A549 (cell line): ENCODE measurements at regions not wholly inside any gene's neighbourhood (a gene's known extent, or its start where the extent isn't known, plus 50 kb on each side); places are given as distances from the start of the nearest gene placed in this dataset.
A peak's percentile ranks its signal among the peaks of the same experiment; 100 is the strongest.

Experiments
- ATAC-seq, 2 experiments: fragments of 200-7000 bp in 1 of 2; fragments of >200 bp in 1 of 2; cut with Nextera tagmentation in 1 of 2; cut with Tn5 transposase in 1 of 2; 3 replicates each; pipeline versions ENCODE4 v1.8.0 to v1.9.1; 2018 to 2020; ENCODE audit warnings: mild to moderate bottlenecking in 1 of 2, moderate library complexity in 1 of 2
- CTCF ChIA-PET: fragments of 300-600 bp; sonication (Branson Sonifier 250); formaldehyde crosslinking; extraction: SDS; loops from one replicate; lab custom pipeline; 2021; ENCODE audit warnings: antibody characterized with exemption, inconsistent platforms; lab: Yijun Ruan, JAX
- POLR2A ChIA-PET: fragments of 350-600 bp; formaldehyde crosslinking; extraction: SDS; loops from one replicate; lab custom pipeline; 2021; ENCODE audit warnings: antibody characterized with exemption, inconsistent platforms; lab: Yijun Ruan, JAX
- DNase-seq, 2 experiments: peaks; one replicate each; pipeline versions ENCODE4 v3.0.0 to v3.0.0-alpha.2; 2011 to 2016; ENCODE audit warnings: low read depth in 1 of 2, low spot score in 1 of 2
- FAIRE-seq: peaks from 2 replicates; lab custom pipeline; 2011; peaks lifted over from hg19 to GRCh38; lab: Jason Lieb, UNC
- H3K27ac ChIP-seq, 2 experiments: fragments of >200 bp; sonication (Bioruptor Twin); formaldehyde crosslinking; 3 replicates each; pipeline ENCODE4 v1.5.1; 2016 to 2017
- H3K4me1 ChIP-seq: fragments of >200 bp; sonication (Bioruptor Twin); formaldehyde crosslinking; 3 replicates; pipeline ENCODE4 v1.6.1; 2016
- H3K4me2 ChIP-seq: fragments of >200 bp; sonication (Bioruptor Twin); formaldehyde crosslinking; 3 replicates; pipeline ENCODE4 v1.6.1; 2016
- H3K4me3 ChIP-seq: fragments of >200 bp; sonication (Bioruptor Twin); formaldehyde crosslinking; 3 replicates; pipeline ENCODE4 v1.5.1; 2016
- H3K9me3 ChIP-seq: fragments of >200 bp; sonication (Bioruptor Twin); formaldehyde crosslinking; 3 replicates; pipeline ENCODE4 v1.6.1; 2016
- CEBPB ChIP-seq, 2 experiments: fragments of >200 bp in 1 of 2; sonication (Bioruptor Twin) in 1 of 2; formaldehyde crosslinking in 1 of 2; IDR thresholded peaks; 2 replicates each; pipeline ENCODE4 v1.6.1; 2012 to 2016
- CHD4 ChIP-seq: fragments of 200-600 bp; sonication (generic); IDR thresholded peaks from 2 replicates; pipeline ENCODE4 v1.6.1; 2016; ENCODE audit warnings: antibody characterized with exemption, mild to moderate bottlenecking, borderline replicate concordance
- EHMT2 ChIP-seq: fragments of 200-600 bp; sonication (generic); IDR thresholded peaks from 2 replicates; pipeline ENCODE4 v1.6.1; 2016; ENCODE audit warnings: antibody characterized with exemption, low read depth, mild to moderate bottlenecking, moderate library complexity
- FOSL2 ChIP-seq, 2 experiments: fragments of 450-650 bp in 1 of 2; fragments of >200 bp in 1 of 2; sonication (Bioruptor Twin) in 1 of 2; formaldehyde crosslinking; IDR thresholded peaks; 2 replicates each; pipeline versions ENCODE4 v1.5.0 to v1.6.1; 2016 to 2020; ENCODE audit warnings: mild to moderate bottlenecking in 1 of 2, moderate library complexity in 1 of 2
- FOXS1 ChIP-seq: fragments of 250-450 bp; sonication (Bioruptor Pico); IDR thresholded peaks from 2 replicates; pipeline ENCODE4 v1.5.0; 2020; ENCODE audit warnings: mild to moderate bottlenecking, moderate library complexity
- GATA3 ChIP-seq: IDR thresholded peaks from 2 replicates; pipeline ENCODE4 v1.6.1; 2012; ENCODE audit warnings: borderline replicate concordance
- HEYL ChIP-seq: fragments of 250-450 bp; sonication (Bioruptor Pico); IDR thresholded peaks from 2 replicates; pipeline ENCODE4 v1.8.0; 2021; ENCODE audit warnings: mild to moderate bottlenecking, moderate library complexity
- HOXA7 ChIP-seq: fragments of 250-450 bp; sonication (Bioruptor Pico); IDR thresholded peaks from 2 replicates; pipeline ENCODE4 v1.5.0; 2020; ENCODE audit warnings: mild to moderate bottlenecking, moderate library complexity
- JUNB ChIP-seq: fragments of >200 bp; sonication (Bioruptor Twin); formaldehyde crosslinking; IDR thresholded peaks from 2 replicates; pipeline ENCODE4 v1.6.1; 2016
- MAZ ChIP-seq: fragments of 150-350 bp; IDR thresholded peaks from 2 replicates; pipeline ENCODE4 v1.6.1; 2014; ENCODE audit warnings: antibody characterized with exemption, low read depth, low read length, borderline replicate concordance
- NFE2L2 ChIP-seq: fragments of 150-350 bp; conservative IDR thresholded peaks from 2 replicates; pipeline ENCODE4 v1.6.1; 2014; ENCODE audit warnings: low read length
- NPAS2 ChIP-seq: fragments of 250-450 bp; sonication (Bioruptor Pico); IDR thresholded peaks from 2 replicates; pipeline ENCODE4 v1.8.0; 2022; ENCODE audit warnings: mild to moderate bottlenecking, moderate library complexity, borderline replicate concordance
- PHF8 ChIP-seq: fragments of 200-600 bp; sonication (generic); IDR thresholded peaks from 2 replicates; pipeline ENCODE4 v1.6.1; 2016; ENCODE audit warnings: low read depth, mild to moderate bottlenecking, antibody characterized with exemption, moderate library complexity, borderline replicate concordance
- POLR2A ChIP-seq: IDR thresholded peaks from 2 replicates; pipeline ENCODE4 v1.6.1; 2012; ENCODE audit warnings: mild to moderate bottlenecking, low read length
- RAD21 ChIP-seq, 2 experiments: fragments of >200 bp in 1 of 2; sonication (Bioruptor Twin) in 1 of 2; formaldehyde crosslinking in 1 of 2; IDR thresholded peaks in 1 of 2; conservative IDR thresholded peaks in 1 of 2; 2 replicates in 1 of 2; 3 replicates in 1 of 2; pipeline ENCODE4 v1.6.1; 2012 to 2018; ENCODE audit warnings: inconsistent platforms in 1 of 2
- RARB ChIP-seq: fragments of 250-450 bp; sonication (Bioruptor Pico); IDR thresholded peaks from 2 replicates; pipeline ENCODE4 v1.8.0; 2021; ENCODE audit warnings: mild to moderate bottlenecking, moderate library complexity
- RCOR1 ChIP-seq: fragments of 150-350 bp; IDR thresholded peaks from 2 replicates; pipeline ENCODE4 v1.6.1; 2014; ENCODE audit warnings: antibody characterized with exemption, low read length, low read depth
- SMC3 ChIP-seq: fragments of >200 bp; sonication (Bioruptor Twin); formaldehyde crosslinking; IDR thresholded peaks from 3 replicates; pipeline ENCODE4 v1.6.1; 2018; ENCODE audit warnings: inconsistent platforms
- ZC3H11A ChIP-seq: fragments of 450-650 bp; IDR thresholded peaks from 2 replicates; pipeline ENCODE4 v1.6.1; 2014; ENCODE audit warnings: antibody characterized with exemption, mild to moderate bottlenecking
- WGBS: methylation state at CpG from one replicate; pipeline ENCODE4 v1.1.6; 2017; ENCODE audit errors: missing lambda C conversion rate; 5-methylcytosine and 5-hydroxymethylcytosine counted together
- TF ChIP-seq, protein P1 (sequence below): fragments of >200 bp; sonication (Bioruptor Twin); formaldehyde crosslinking; IDR thresholded peaks from 3 replicates; pipeline ENCODE4 v1.5.1; 2016
- TF ChIP-seq, protein P2 (sequence below): fragments of 250-450 bp; sonication (Bioruptor Pico); IDR thresholded peaks from 2 replicates; pipeline ENCODE4 v1.5.0; 2020; ENCODE audit warnings: low read depth, mild to moderate bottlenecking, moderate library complexity

DNA sequence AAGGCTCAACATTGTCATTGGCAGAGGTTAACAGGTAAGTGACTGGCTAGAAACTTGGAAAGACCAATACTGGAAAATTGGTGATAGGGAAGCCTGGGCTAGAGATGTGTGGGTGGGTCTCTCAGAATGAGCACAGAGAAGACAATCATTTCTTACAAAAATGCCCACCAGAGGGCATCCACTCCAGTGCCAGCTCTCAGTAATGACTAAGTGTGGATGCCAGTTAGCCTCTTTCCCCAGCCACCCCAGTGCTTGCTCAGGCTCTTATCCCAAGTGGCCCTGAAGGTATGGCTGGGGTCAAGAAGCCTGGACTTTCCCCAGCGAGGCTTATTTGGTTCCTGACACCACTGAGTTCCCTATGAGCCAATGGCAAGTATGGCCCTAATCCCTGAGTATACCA lies 115.9 kb upstream of the ST8SIA2 start:
- Histone ChIP-seq H3K4me2 (no peak overlapping the region), H3K4me3 (no peak overlapping the region), H3K27ac (no peak overlapping the region), H3K4me1 (no peaks in the 10 kb centered on the region), H3K9me3 (no peaks in the 10 kb centered on the region)
- DNase-seq, result peak; percentile 42 to 48
- POLR2A ChIA-PET, result no interaction called here
- FAIRE-seq, result no peak
- peak; percentile 93 to 98 for ATAC-seq
- no peak for TF ChIP-seq CEBPB (IDR thresholded peaks at IDR 0.05)
- TF ChIP-seq FOXS1, result no peak
- no peak for TF ChIP-seq FOSL2 (IDR thresholded peaks at IDR 0.05)
- TF ChIP-seq FOSL2 (CRISPR knock-in tag; IDR thresholded peaks at IDR 0.05), result no peak
- no peak for TF ChIP-seq RCOR1
- TF ChIP-seq PHF8, result no peak
- TF ChIP-seq, protein P1, sequence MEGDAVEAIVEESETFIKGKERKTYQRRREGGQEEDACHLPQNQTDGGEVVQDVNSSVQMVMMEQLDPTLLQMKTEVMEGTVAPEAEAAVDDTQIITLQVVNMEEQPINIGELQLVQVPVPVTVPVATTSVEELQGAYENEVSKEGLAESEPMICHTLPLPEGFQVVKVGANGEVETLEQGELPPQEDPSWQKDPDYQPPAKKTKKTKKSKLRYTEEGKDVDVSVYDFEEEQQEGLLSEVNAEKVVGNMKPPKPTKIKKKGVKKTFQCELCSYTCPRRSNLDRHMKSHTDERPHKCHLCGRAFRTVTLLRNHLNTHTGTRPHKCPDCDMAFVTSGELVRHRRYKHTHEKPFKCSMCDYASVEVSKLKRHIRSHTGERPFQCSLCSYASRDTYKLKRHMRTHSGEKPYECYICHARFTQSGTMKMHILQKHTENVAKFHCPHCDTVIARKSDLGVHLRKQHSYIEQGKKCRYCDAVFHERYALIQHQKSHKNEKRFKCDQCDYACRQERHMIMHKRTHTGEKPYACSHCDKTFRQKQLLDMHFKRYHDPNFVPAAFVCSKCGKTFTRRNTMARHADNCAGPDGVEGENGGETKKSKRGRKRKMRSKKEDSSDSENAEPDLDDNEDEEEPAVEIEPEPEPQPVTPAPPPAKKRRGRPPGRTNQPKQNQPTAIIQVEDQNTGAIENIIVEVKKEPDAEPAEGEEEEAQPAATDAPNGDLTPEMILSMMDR, result peak; percentile 50
- TF ChIP-seq HOXA7 (CRISPR knock-in tag), result no peak
- peak; percentile 55 to 56 for TF ChIP-seq RAD21 (conservative IDR thresholded peaks at IDR 0.05 in 1 of 2, IDR thresholded peaks at IDR 0.05 in 1 of 2)
- TF ChIP-seq GATA3, result no peak
- TF ChIP-seq CHD4, result no peak
- peak; percentile 69 for TF ChIP-seq SMC3
- WGBS, result 4% methylated on average over 1 of the region's 1 CpG
- CTCF ChIA-PET, result interaction anchor here (0.6 to 6.6 kb wide), 10 partner anchors 10 to 1242 kb away, joined by 3 to 44 read pairs (median 3); no protein-coding TSS in a partner anchor

GRCh38 chr15:92283813-92284212 lies 109.9 kb upstream of the ST8SIA2 start:
- 1% methylated on average over 2 of the region's 2 CpGs for WGBS
- H3K4me2 ChIP-seq, result no peak overlapping the region
- TF ChIP-seq RAD21 (conservative IDR thresholded peaks at IDR 0.05 in 1 of 2, IDR thresholded peaks at IDR 0.05 in 1 of 2) (no peak), RARB (no peak), NFE2L2 (no peak), EHMT2 (no peak), POLR2A (no peak)
- TF ChIP-seq, all 56 proteins: peak for 0
- Histone ChIP-seq H3K4me3 (no peak overlapping the region), H3K9me3 (no peaks in the 10 kb centered on the region), H3K4me1 (no peaks in the 10 kb centered on the region), H3K27ac (no peak overlapping the region)
- ATAC-seq, result no peak
- peak; percentile 43 for FAIRE-seq
- CTCF ChIA-PET, result no interaction called here
- DNase-seq, result no peak
- POLR2A ChIA-PET, result no interaction called here

GRCh38 chr15:92288755-92289154 lies 104.9 kb upstream of the ST8SIA2 start:
- Histone ChIP-seq H3K9me3 (no peaks in the 10 kb centered on the region), H3K4me3 (no peak overlapping the region), H3K4me2 (no peak overlapping the region), H3K27ac (no peak overlapping the region), H3K4me1 (no peaks in the 10 kb centered on the region)
- TF ChIP-seq ZC3H11A (no peak), MAZ (no peak), HEYL (CRISPR knock-in tag) (no peak), NPAS2 (CRISPR knock-in tag) (no peak), JUNB (no peak)
- TF ChIP-seq, protein P2, sequence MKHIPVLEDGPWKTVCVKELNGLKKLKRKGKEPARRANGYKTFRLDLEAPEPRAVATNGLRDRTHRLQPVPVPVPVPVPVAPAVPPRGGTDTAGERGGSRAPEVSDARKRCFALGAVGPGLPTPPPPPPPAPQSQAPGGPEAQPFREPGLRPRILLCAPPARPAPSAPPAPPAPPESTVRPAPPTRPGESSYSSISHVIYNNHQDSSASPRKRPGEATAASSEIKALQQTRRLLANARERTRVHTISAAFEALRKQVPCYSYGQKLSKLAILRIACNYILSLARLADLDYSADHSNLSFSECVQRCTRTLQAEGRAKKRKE (CRISPR knock-in tag), result no peak
- DNase-seq, result no peak
- FAIRE-seq, result no peak
- no peak for ATAC-seq
- 8% methylated on average over 2 of the region's 2 CpGs for WGBS
- POLR2A ChIA-PET, result no interaction called here
- CTCF ChIA-PET, result no interaction called here
